Hindlimb muscle (tissue), 1 donor: ENCODE measurements at regions not wholly inside any gene's neighbourhood (a gene's known extent, or its start where the extent isn't known, plus 50 kb on each side); places are given as distances from the start of the nearest gene placed in this dataset.
"Not testable (repeated sequence)": the region's sequence is repeated elsewhere in the genome, so short reads cannot be mapped to it uniquely, and the experiment has no call there.

Experiments used
- DNase-seq: peaks from one replicate; pipeline ENCODE4 v3.0.0-alpha.2; 2013

GRCh38 chr4:146073517-146073916 is 102.0 kb upstream of the LSM6 start:
- DNase-seq, result no peak

GRCh38 chr4:146072376-146072775 is 103.1 kb upstream of the LSM6 start:
- no peak for DNase-seq

GRCh38 chr4:146071390-146071789 is 104.1 kb upstream of the LSM6 start:
- no peak for DNase-seq

GRCh38 chr4:146063143-146063542 is 112.4 kb upstream of the LSM6 start:
- DNase-seq, result no peak

GRCh38 chr4:146062340-146062739 is 113.2 kb upstream of the LSM6 start:
- DNase-seq, result no peak

GRCh38 chr4:146061610-146062334 is 113.7 kb upstream of the LSM6 start:
- no peak for DNase-seq

GRCh38 chr4:146059865-146060264 is 115.7 kb upstream of the LSM6 start:
- no peak for DNase-seq

- DNase-seq, result no peak
These were observed 116.4 kb upstream of the LSM6 start for GRCh38 chr4:146059151-146059550.

- DNase-seq, result no peak
These were observed 117.0 kb upstream of the LSM6 start for GRCh38 chr4:146058531-146058930.

- no peak for DNase-seq
These were observed 116.1 kb upstream of the ZNF827 start for GRCh38 chr4:146054676-146055075.

GRCh38 chr4:146053891-146054290 is 115.3 kb upstream of the ZNF827 start:
- no peak for DNase-seq

- DNase-seq, result no peak
These were observed 113.2 kb upstream of the ZNF827 start for GRCh38 chr4:146051728-146052391.

- no peak for DNase-seq
These were observed 112.6 kb upstream of the ZNF827 start for GRCh38 chr4:146051223-146051622.

- DNase-seq, result no peak
These were observed 111.2 kb upstream of the ZNF827 start for GRCh38 chr4:146049802-146050201.

GRCh38 chr4:146047768-146048167 is 109.1 kb upstream of the ZNF827 start:
- not testable (repeated sequence) for DNase-seq

GRCh38 chr4:146041139-146042004 is 102.7 kb upstream of the ZNF827 start:
- no peak for DNase-seq

- DNase-seq, result no peak
These were observed 102.0 kb upstream of the ZNF827 start for GRCh38 chr4:146040623-146041022.

- DNase-seq, result no peak
These were observed 94.5 kb upstream of the ZNF827 start for GRCh38 chr4:146033149-146033548.

GRCh38 chr4:146032234-146032860 is 93.7 kb upstream of the ZNF827 start:
- DNase-seq, result no peak

GRCh38 chr4:146029939-146030710 is 91.5 kb upstream of the ZNF827 start:
- DNase-seq, result no peak

- DNase-seq, result no peak
These were observed 90.5 kb upstream of the ZNF827 start for GRCh38 chr4:146029147-146029546.

GRCh38 chr4:146027761-146028160 is 89.1 kb upstream of the ZNF827 start:
- DNase-seq, result no peak
